ENCODE measurements at regions not wholly inside any gene's neighbourhood (a gene's known extent, or its start where the extent isn't known, plus 50 kb on each side); places are given as distances from the start of the nearest gene placed in this dataset.
A peak's percentile ranks its signal among the peaks of the same experiment; 100 is the strongest.
"Not testable (repeated sequence)": the region's sequence is repeated elsewhere in the genome, so short reads cannot be mapped to it uniquely, and the experiment has no call there.

DNA sequence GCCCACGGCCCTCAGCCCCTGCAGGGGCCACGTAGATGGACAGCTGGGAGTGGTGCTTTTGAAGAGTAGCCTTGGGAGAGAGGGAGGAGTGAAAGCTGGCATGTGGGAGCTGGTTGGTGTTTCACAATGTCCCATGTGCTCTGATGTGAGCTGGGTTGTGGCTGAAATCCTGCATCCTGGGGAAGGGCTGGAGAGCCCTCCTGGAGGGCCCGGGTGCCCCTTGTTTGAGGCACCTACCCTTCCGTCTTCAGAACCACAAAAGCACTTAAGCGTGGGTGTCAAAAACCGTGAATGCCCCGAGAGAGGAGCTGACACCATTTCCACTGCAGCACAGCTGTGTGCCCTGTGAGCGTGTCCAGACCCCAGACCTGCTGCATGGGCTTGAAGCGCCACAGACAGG is 199.1 kb upstream of the ZNF618 start:
- no peak overlapping the region for H3K27ac Mint-ChIP-seq
- no peaks in the 10 kb centered on the region for H3K9me3 Mint-ChIP-seq
- no peak for DNase-seq (ENCODE audit: low spot score)
- no peak overlapping the region for H3K4me3 Mint-ChIP-seq
- H3K36me3 Mint-ChIP-seq (ENCODE audit: low read depth), result no peaks in the 10 kb centered on the region
- H3K27me3 Mint-ChIP-seq (ENCODE audit: low read depth), result peaks cover 27% of the 10 kb centered on the region
- no peaks in the 10 kb centered on the region for H3K4me1 Mint-ChIP-seq (ENCODE audit: low read depth)

- H3K4me3 Mint-ChIP-seq, result no peak overlapping the region
- no peak for DNase-seq (ENCODE audit: low spot score)
- H3K27ac Mint-ChIP-seq, result no peak overlapping the region
- no peaks in the 10 kb centered on the region for H3K9me3 Mint-ChIP-seq
- peaks cover 28% of the 10 kb centered on the region for H3K27me3 Mint-ChIP-seq (ENCODE audit: low read depth)
- H3K4me1 Mint-ChIP-seq (ENCODE audit: low read depth), result no peaks in the 10 kb centered on the region
- H3K36me3 Mint-ChIP-seq (ENCODE audit: low read depth), result no peaks in the 10 kb centered on the region
These were observed 198.5 kb upstream of the ZNF618 start for GRCh38 chr9:113677569-113677968.

GRCh38 chr9:113678119-113678858 is 197.8 kb upstream of the ZNF618 start:
- Mint-ChIP-seq H3K4me1 (ENCODE audit: low read depth) (no peaks in the 10 kb centered on the region), H3K9me3 (no peaks in the 10 kb centered on the region), H3K27me3 (ENCODE audit: low read depth) (peaks cover 28% of the 10 kb centered on the region), H3K36me3 (ENCODE audit: low read depth) (no peaks in the 10 kb centered on the region), H3K27ac (no peak overlapping the region), H3K4me3 (no peak overlapping the region)
- DNase-seq (ENCODE audit: low spot score), result no peak

DNA sequence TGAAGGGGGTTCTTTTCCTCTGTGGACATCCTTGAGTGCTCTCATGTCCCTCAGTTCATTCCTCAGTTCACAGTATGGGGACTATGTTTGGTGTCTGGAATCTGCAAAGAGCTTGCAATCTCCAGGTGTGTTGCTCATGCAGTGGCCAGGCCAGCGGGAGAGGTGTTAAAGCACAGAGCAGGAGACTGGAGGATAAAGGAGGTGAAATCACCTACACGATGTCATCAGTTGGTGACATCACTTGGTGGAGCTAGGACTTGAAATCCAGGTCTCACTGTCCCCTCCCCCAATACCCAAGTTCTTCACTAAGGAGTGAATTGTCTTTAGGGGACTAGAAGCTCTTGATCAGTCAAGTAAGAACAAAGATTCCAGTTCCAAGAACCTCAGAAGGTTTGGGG is 197.3 kb upstream of the ZNF618 start:
- H3K36me3 Mint-ChIP-seq (ENCODE audit: low read depth), result no peaks in the 10 kb centered on the region
- H3K4me1 Mint-ChIP-seq (ENCODE audit: low read depth), result no peaks in the 10 kb centered on the region
- no peak overlapping the region for H3K27ac Mint-ChIP-seq
- DNase-seq (ENCODE audit: low spot score), result no peak
- peaks cover 26% of the 10 kb centered on the region for H3K27me3 Mint-ChIP-seq (ENCODE audit: low read depth)
- no peaks in the 10 kb centered on the region for H3K9me3 Mint-ChIP-seq
- no peak overlapping the region for H3K4me3 Mint-ChIP-seq

- no peaks in the 10 kb centered on the region for H3K9me3 Mint-ChIP-seq
- H3K4me1 Mint-ChIP-seq (ENCODE audit: low read depth), result no peaks in the 10 kb centered on the region
- no peak overlapping the region for H3K27ac Mint-ChIP-seq
- DNase-seq (ENCODE audit: low spot score), result peak; percentile 16
- H3K27me3 Mint-ChIP-seq (ENCODE audit: low read depth), result peaks cover 46% of the 10 kb centered on the region
- no peak overlapping the region for H3K4me3 Mint-ChIP-seq
- H3K36me3 Mint-ChIP-seq (ENCODE audit: low read depth), result no peaks in the 10 kb centered on the region
These were observed 193.8 kb upstream of the ZNF618 start for GRCh38 chr9:113682297-113682771.

DNA sequence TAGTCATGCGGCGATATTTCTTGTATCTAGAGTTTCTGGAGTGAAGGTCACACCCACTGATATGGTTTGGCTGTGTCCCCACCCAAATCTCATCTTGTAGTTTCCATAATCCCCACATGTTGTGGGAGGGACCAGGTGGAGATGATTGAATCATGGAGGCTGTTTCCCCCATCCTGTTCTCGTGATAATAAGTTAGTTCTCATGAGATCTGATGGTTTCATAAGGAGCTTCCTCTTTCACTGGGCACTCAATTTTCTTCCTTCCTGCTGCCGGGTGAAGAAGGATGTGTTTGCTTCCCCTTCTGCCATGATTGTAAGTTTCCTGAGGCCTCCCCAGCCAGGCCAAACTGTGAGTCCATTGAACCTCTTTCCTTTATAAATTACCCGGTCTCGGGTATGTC is 190.5 kb upstream of the ZNF618 start:
- not testable (repeated sequence) for H3K4me3 Mint-ChIP-seq; H3K4me1 Mint-ChIP-seq (ENCODE audit: low read depth); H3K9me3 Mint-ChIP-seq; DNase-seq (ENCODE audit: low spot score); H3K36me3 Mint-ChIP-seq (ENCODE audit: low read depth); H3K27ac Mint-ChIP-seq
- peaks cover 63% of the 10 kb centered on the region for H3K27me3 Mint-ChIP-seq (ENCODE audit: low read depth)

GRCh38 chr9:113687107-113687679 is 188.9 kb upstream of the ZNF618 start:
- H3K27ac Mint-ChIP-seq, result no peak overlapping the region
- DNase-seq (ENCODE audit: low spot score), result no peak
- H3K4me3 Mint-ChIP-seq, result no peak overlapping the region
- no peaks in the 10 kb centered on the region for H3K4me1 Mint-ChIP-seq (ENCODE audit: low read depth)
- no peaks in the 10 kb centered on the region for H3K9me3 Mint-ChIP-seq
- H3K27me3 Mint-ChIP-seq (ENCODE audit: low read depth), result peaks cover 57% of the 10 kb centered on the region
- no peaks in the 10 kb centered on the region for H3K36me3 Mint-ChIP-seq (ENCODE audit: low read depth)

DNA sequence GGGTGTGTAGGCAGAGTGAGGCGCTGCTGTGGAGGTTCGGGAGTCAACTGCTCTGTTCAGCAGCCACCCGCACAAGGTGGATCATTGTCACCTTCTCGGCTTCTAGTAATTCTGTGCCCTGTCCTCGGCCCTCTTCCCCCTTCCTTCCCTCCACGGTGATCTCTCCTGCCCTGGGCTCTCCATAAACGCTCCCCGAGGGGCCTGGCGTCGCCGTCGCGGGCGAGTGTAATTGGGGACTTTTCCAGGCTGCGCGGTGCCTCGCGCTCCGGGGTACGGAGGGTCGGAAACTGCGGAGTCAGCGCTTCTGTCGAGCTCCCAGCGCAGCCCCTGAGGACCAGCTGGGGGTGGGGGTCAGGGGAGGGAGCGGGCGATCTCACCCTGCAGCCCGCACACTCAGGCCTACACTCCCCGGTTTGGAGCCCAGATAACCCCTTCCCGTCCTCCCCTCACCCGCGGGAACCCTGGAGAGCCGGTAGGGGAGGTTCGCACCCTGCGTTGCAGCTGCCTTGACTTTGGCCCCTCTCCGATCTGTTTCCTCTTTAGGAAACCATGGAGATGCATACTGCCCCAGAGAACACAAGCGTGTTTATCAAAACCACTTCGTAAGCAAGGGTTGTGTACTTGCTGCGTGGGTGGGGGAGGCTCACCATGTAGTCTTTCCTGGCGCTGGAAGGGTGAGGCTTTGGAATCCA is 188.3 kb upstream of the ZNF618 start:
- DNase-seq (ENCODE audit: low spot score), result no peak
- Mint-ChIP-seq H3K9me3 (no peaks in the 10 kb centered on the region), H3K4me3 (no peak overlapping the region), H3K27me3 (ENCODE audit: low read depth) (peaks cover 59% of the 10 kb centered on the region), H3K36me3 (ENCODE audit: low read depth) (no peaks in the 10 kb centered on the region), H3K27ac (no peak overlapping the region), H3K4me1 (ENCODE audit: low read depth) (no peaks in the 10 kb centered on the region)

GRCh38 chr9:113690055-113690740 is 185.9 kb upstream of the ZNF618 start:
- no peaks in the 10 kb centered on the region for H3K36me3 Mint-ChIP-seq (ENCODE audit: low read depth)
- no peak overlapping the region for H3K27ac Mint-ChIP-seq
- H3K9me3 Mint-ChIP-seq, result no peaks in the 10 kb centered on the region
- H3K4me3 Mint-ChIP-seq, result no peak overlapping the region
- no peak for DNase-seq (ENCODE audit: low spot score)
- H3K27me3 Mint-ChIP-seq (ENCODE audit: low read depth), result peaks cover 62% of the 10 kb centered on the region
- H3K4me1 Mint-ChIP-seq (ENCODE audit: low read depth), result peaks cover 2% of the 10 kb centered on the region

- Mint-ChIP-seq H3K9me3 (no peaks in the 10 kb centered on the region), H3K4me3 (no peak overlapping the region), H3K4me1 (ENCODE audit: low read depth) (peaks cover 13% of the 10 kb centered on the region), H3K36me3 (ENCODE audit: low read depth) (no peaks in the 10 kb centered on the region), H3K27me3 (ENCODE audit: low read depth) (peaks cover 50% of the 10 kb centered on the region), H3K27ac (no peak overlapping the region)
- DNase-seq (ENCODE audit: low spot score), result no peak
These were observed 183.9 kb upstream of the ZNF618 start for GRCh38 chr9:113692256-113692655.

- H3K9me3 Mint-ChIP-seq, result no peaks in the 10 kb centered on the region
These were observed 181.2 kb upstream of the ZNF618 start for GRCh38 chr9:113694912-113695311.

GRCh38 chr9:113695440-113695851 is 180.7 kb upstream of the ZNF618 start:
- H3K4me1 Mint-ChIP-seq (ENCODE audit: low read depth), result peaks cover 13% of the 10 kb centered on the region
- no peaks in the 10 kb centered on the region for H3K9me3 Mint-ChIP-seq
- peaks cover 34% of the 10 kb centered on the region for H3K27me3 Mint-ChIP-seq (ENCODE audit: low read depth)
- no peak overlapping the region for H3K27ac Mint-ChIP-seq
- no peaks in the 10 kb centered on the region for H3K36me3 Mint-ChIP-seq (ENCODE audit: low read depth)
- no peak overlapping the region for H3K4me3 Mint-ChIP-seq
- DNase-seq (ENCODE audit: low spot score), result no peak

More at GRCh38 chr9:113694912-113695311, 181.2 kb upstream of the ZNF618 start:
- no peak for DNase-seq (ENCODE audit: low spot score)
- Mint-ChIP-seq H3K36me3 (ENCODE audit: low read depth) (no peaks in the 10 kb centered on the region), H3K4me3 (no peak overlapping the region), H3K4me1 (ENCODE audit: low read depth) (peaks cover 13% of the 10 kb centered on the region), H3K27me3 (ENCODE audit: low read depth) (peaks cover 35% of the 10 kb centered on the region), H3K27ac (no peak overlapping the region)

DNA sequence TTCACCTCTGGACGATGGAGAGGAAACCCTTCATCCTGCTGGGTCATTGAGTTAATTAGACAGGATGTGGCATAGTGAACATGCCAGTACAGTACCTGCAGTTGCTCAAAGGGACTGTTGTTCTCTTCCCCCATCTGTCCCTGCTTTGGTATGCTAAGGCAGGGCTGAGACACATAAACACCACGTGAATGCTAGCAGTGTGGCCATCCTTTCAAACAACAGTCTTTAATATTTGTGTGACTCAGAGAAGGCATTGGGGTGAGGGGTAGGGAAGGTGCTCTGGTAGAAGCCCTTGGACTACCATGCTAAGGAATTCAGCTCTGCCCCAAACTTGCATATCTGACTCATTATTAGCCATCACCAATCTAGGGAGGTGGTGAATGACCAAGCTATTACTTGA is 180.2 kb upstream of the ZNF618 start:
- DNase-seq (ENCODE audit: low spot score), result no peak
- H3K4me3 Mint-ChIP-seq, result no peak overlapping the region
- H3K36me3 Mint-ChIP-seq (ENCODE audit: low read depth), result no peaks in the 10 kb centered on the region
- no peak overlapping the region for H3K27ac Mint-ChIP-seq
- peaks cover 13% of the 10 kb centered on the region for H3K4me1 Mint-ChIP-seq (ENCODE audit: low read depth)
- peaks cover 32% of the 10 kb centered on the region for H3K27me3 Mint-ChIP-seq (ENCODE audit: low read depth)
- no peaks in the 10 kb centered on the region for H3K9me3 Mint-ChIP-seq
